ENCODE measurements at regions not wholly inside any gene's neighbourhood (a gene's known extent, or its start where the extent isn't known, plus 50 kb on each side); places are given as distances from the start of the nearest gene placed in this dataset.
"Not testable (repeated sequence)": the region's sequence is repeated elsewhere in the genome, so short reads cannot be mapped to it uniquely, and the experiment has no call there.

- POLR2A ChIA-PET, result no interaction called here
- no TSS peak for BruUV-seq (replicated peaks)
- no peak for TF ChIP-seq ZSCAN31 (CRISPR knock-in tag; IDR thresholded peaks at IDR 0.05; ENCODE audit: low read depth)
- Histone ChIP-seq H2AFZ (ENCODE audit: low read length) (no peak overlapping the region), H3K27ac (ENCODE audit: extremely low read length, insufficient read depth, low read length) (no peak overlapping the region), H3K36me3 (replicated peaks in 1 of 2; ENCODE audit: control insufficient read depth in 1 of 2, insufficient read depth in 2 of 2, low read length in 2 of 2) (no peaks in the 10 kb centered on the region), H3K9me3 (ENCODE audit: low read length) (peaks cover 58% of the 10 kb centered on the region), H3K27me3 (ENCODE audit: control insufficient read depth in 1 of 2, insufficient read depth in 2 of 2, low read length in 2 of 2) (no peaks in the 10 kb centered on the region), H3K4me2 (ENCODE audit: low read depth, low read length) (no peak overlapping the region), H4K20me1 (ENCODE audit: insufficient read depth, low read length) (no peaks in the 10 kb centered on the region), H3K4me3 (replicated peaks in 1 of 3; ENCODE audit: insufficient read depth in 1 of 3, low read depth in 2 of 3, low read length in 3 of 3) (no peak overlapping the region), H3K9ac (ENCODE audit: insufficient read depth, low read depth, low read length) (no peak overlapping the region), H3K4me1 (ENCODE audit: insufficient read depth, low read length) (no peaks in the 10 kb centered on the region), H3K79me2 (ENCODE audit: insufficient read depth, low read length) (no peaks in the 10 kb centered on the region)
- no peak for FAIRE-seq
- WGBS (ENCODE audit: low lambda C conversion rate), result 11% methylated on average over 2 of the region's 2 CpGs
- DNase-seq (ENCODE audit: low spot score), result no peak
- in situ Hi-C loops (cut with HindIII; ENCODE audit: extremely low pct_ligation_motif_present, low pct_unique_long_range_greater_than_20kb), result no loop called here
- CTCF ChIA-PET (ENCODE audit: low intra/inter-chr PET ratio, low total read pairs), result no interaction called here
- no peak for ATAC-seq
- intact Hi-C loops (cut with micrococcal nuclease; ENCODE audit: unreplicated experiment), result no loop called here
These were observed 922.5 kb upstream of the FBXO33 start for GRCh38 chr14:40354754-40355153.

GRCh38 chr14:40348104-40348503, 915.9 kb upstream of the FBXO33 start:
- in situ Hi-C loops (cut with HindIII; ENCODE audit: extremely low pct_ligation_motif_present, low pct_unique_long_range_greater_than_20kb); H3K4me1 ChIP-seq (ENCODE audit: insufficient read depth, low read length); H3K79me2 ChIP-seq (ENCODE audit: insufficient read depth, low read length); FAIRE-seq; H3K27ac ChIP-seq (ENCODE audit: extremely low read length, insufficient read depth, low read length); H4K20me1 ChIP-seq (ENCODE audit: insufficient read depth, low read length); POLR2A ChIA-PET; CTCF ChIA-PET (ENCODE audit: low intra/inter-chr PET ratio, low total read pairs); H3K36me3 ChIP-seq (replicated peaks in 1 of 2; ENCODE audit: control insufficient read depth in 1 of 2, insufficient read depth in 2 of 2, low read length in 2 of 2); H2AFZ ChIP-seq (ENCODE audit: low read length); H3K27me3 ChIP-seq (ENCODE audit: control insufficient read depth in 1 of 2, insufficient read depth in 2 of 2, low read length in 2 of 2); BruUV-seq (replicated peaks); H3K4me3 ChIP-seq (replicated peaks in 1 of 3; ENCODE audit: insufficient read depth in 1 of 3, low read depth in 2 of 3, low read length in 3 of 3); H3K9ac ChIP-seq (ENCODE audit: insufficient read depth, low read depth, low read length); H3K4me2 ChIP-seq (ENCODE audit: low read depth, low read length); intact Hi-C loops (cut with micrococcal nuclease; ENCODE audit: unreplicated experiment); ATAC-seq; DNase-seq (ENCODE audit: low spot score): not testable (repeated sequence)
- H3K9me3 ChIP-seq (ENCODE audit: low read length), result peaks cover 45% of the 10 kb centered on the region
- WGBS (ENCODE audit: low lambda C conversion rate), result 67% methylated on average over 27 of the region's 27 CpGs

- FAIRE-seq (no peak), DNase-seq (ENCODE audit: low spot score) (no peak), ATAC-seq (no peak)
- Histone ChIP-seq H3K4me1 (ENCODE audit: insufficient read depth, low read length) (no peaks in the 10 kb centered on the region), H3K4me3 (replicated peaks in 1 of 3; ENCODE audit: insufficient read depth in 1 of 3, low read depth in 2 of 3, low read length in 3 of 3) (no peak overlapping the region), H3K36me3 (replicated peaks in 1 of 2; ENCODE audit: control insufficient read depth in 1 of 2, insufficient read depth in 2 of 2, low read length in 2 of 2) (no peaks in the 10 kb centered on the region), H3K27ac (ENCODE audit: extremely low read length, insufficient read depth, low read length) (no peak overlapping the region), H3K9ac (ENCODE audit: insufficient read depth, low read depth, low read length) (no peak overlapping the region), H2AFZ (ENCODE audit: low read length) (no peak overlapping the region), H3K4me2 (ENCODE audit: low read depth, low read length) (no peak overlapping the region), H3K27me3 (ENCODE audit: control insufficient read depth in 1 of 2, insufficient read depth in 2 of 2, low read length in 2 of 2) (no peaks in the 10 kb centered on the region), H3K79me2 (ENCODE audit: insufficient read depth, low read length) (no peaks in the 10 kb centered on the region), H4K20me1 (ENCODE audit: insufficient read depth, low read length) (no peaks in the 10 kb centered on the region), H3K9me3 (ENCODE audit: low read length) (peaks cover 47% of the 10 kb centered on the region)
- ChIA-PET CTCF (ENCODE audit: low intra/inter-chr PET ratio, low total read pairs) (no interaction called here), POLR2A (no interaction called here)
- BruUV-seq (replicated peaks), result no TSS peak
- intact Hi-C loops (cut with micrococcal nuclease; ENCODE audit: unreplicated experiment) (no loop called here), in situ Hi-C loops (cut with HindIII; ENCODE audit: extremely low pct_ligation_motif_present, low pct_unique_long_range_greater_than_20kb) (no loop called here)
- 25% methylated on average over 3 of the region's 3 CpGs for WGBS (ENCODE audit: low lambda C conversion rate)
- TF ChIP-seq ZNF737 (CRISPR knock-in tag; IDR thresholded peaks at IDR 0.05; ENCODE audit: borderline replicate concordance) (no peak), ZNF460 (CRISPR knock-in tag; IDR thresholded peaks at IDR 0.05; ENCODE audit: borderline replicate concordance) (no peak), ZBTB37 (CRISPR knock-in tag; IDR thresholded peaks at IDR 0.05) (no peak), HNRNPK (IDR thresholded peaks at IDR 0.05; ENCODE audit: low read depth, low read length, poor library complexity, severe bottlenecking) (no peak), GTF2F1 (IDR thresholded peaks at IDR 0.05; ENCODE audit: low read length) (no peak), POLR2G (IDR thresholded peaks at IDR 0.05; ENCODE audit: low read depth, low read length) (no peak)
These were observed 915.4 kb upstream of the FBXO33 start for GRCh38 chr14:40347675-40348074.

Data from HepG2 (cell line).